ENCODE measurements at regions not wholly inside any gene's neighbourhood (a gene's known extent, or its start where the extent isn't known, plus 50 kb on each side); places are given as distances from the start of the nearest gene placed in this dataset.

- TF ChIP-seq CTCF (IDR thresholded peaks at IDR 0.05) (no peak), REST (IDR thresholded peaks at IDR 0.05; ENCODE audit: low read depth, low read length) (no peak)
Observed at GRCh38 chr15:69548395-69549180, 96.0 kb downstream of the RPLP1 start.

All from SK-N-SH (cell line).